ENCODE measurements at regions not wholly inside any gene's neighbourhood (a gene's known extent, or its start where the extent isn't known, plus 50 kb on each side); places are given as distances from the start of the nearest gene placed in this dataset.

DNA sequence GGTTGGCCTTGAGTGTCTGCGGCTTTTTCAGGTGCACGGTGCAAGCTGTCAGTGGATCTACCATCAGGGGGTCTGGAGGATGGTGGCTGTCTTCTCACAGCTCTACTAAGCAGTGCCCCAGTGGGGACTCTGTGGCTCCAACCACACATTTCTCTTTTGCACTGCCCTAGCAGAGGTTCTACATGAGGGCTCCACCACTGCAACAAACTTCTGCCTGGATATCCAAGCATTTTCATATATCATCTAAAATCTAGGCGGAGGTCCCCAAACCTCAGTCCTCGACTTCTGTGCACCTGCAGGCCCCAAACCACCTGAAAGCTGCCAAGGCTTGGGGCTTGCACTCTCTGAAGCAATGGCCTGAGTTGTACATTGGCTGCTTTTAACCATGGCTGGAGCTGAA, 601.5 kb downstream of the MTRR start:
- TF ChIP-seq SIN3A (IDR thresholded peaks at IDR 0.05; ENCODE audit: borderline replicate concordance, low read depth, low read length), result no peak
- ChIA-PET POLR2A (no interaction called here), CTCF (no interaction called here)
- Histone ChIP-seq H3K4me1 (ENCODE audit: control insufficient read depth in 1 of 2, insufficient read depth in 2 of 2, low read depth in 1 of 2, low read length in 1 of 2) (no peaks in the 10 kb centered on the region), H3K4me3 (ENCODE audit: low read depth in 2 of 2, low read length in 1 of 2) (no peak overlapping the region), H2AFZ (ENCODE audit: low read depth) (no peak overlapping the region), H3K27me3 (ENCODE audit: insufficient read depth) (no peaks in the 10 kb centered on the region), H3K9me2 (no peaks in the 10 kb centered on the region), H3K79me2 (ENCODE audit: insufficient read depth) (no peaks in the 10 kb centered on the region), H3K9ac (no peak overlapping the region), H4K20me1 (ENCODE audit: insufficient read depth) (no peaks in the 10 kb centered on the region), H3K9me3 (no peaks in the 10 kb centered on the region), H3K36me3 (replicated peaks in 1 of 2; ENCODE audit: control insufficient read depth in 1 of 2, insufficient read depth in 2 of 2, low read length in 1 of 2) (no peaks in the 10 kb centered on the region), H3F3A (replicated peaks; ENCODE audit: insufficient read depth) (no peaks in the 10 kb centered on the region), H3K4me2 (no peak overlapping the region), H3K27ac (ENCODE audit: low read depth in 2 of 2, low read length in 1 of 2) (no peak overlapping the region)
- 84% methylated on average over 2 of the region's 4 CpGs for WGBS (ENCODE audit: low lambda C conversion rate)
- DNase-seq, result no peak

DNA sequence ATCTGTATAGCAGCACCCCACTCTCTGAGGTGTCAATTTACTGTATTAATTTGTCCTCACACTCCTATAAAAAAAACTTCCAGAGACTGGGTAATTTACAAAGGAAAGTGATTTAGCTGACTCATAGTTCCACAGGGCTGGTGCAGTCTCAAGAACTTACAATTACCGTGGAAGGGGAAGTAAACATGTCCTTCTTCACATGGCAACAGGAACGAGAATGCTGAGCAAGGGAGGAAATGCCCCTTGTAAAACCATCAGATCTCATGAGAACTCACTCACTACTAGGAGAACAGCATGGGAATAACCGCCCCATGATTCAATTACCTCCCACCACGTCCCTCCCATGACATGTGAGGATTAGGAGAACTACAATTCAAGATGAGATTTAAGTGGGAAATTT, 602.6 kb downstream of the MTRR start:
- Histone ChIP-seq H3K9ac (no peak overlapping the region), H3K4me3 (ENCODE audit: low read depth in 2 of 2, low read length in 1 of 2) (no peak overlapping the region), H4K20me1 (ENCODE audit: insufficient read depth) (no peaks in the 10 kb centered on the region), H3K4me1 (ENCODE audit: control insufficient read depth in 1 of 2, insufficient read depth in 2 of 2, low read depth in 1 of 2, low read length in 1 of 2) (no peaks in the 10 kb centered on the region), H2AFZ (ENCODE audit: low read depth) (no peak overlapping the region), H3K79me2 (ENCODE audit: insufficient read depth) (no peaks in the 10 kb centered on the region), H3F3A (replicated peaks; ENCODE audit: insufficient read depth) (no peaks in the 10 kb centered on the region), H3K27me3 (ENCODE audit: insufficient read depth) (no peaks in the 10 kb centered on the region), H3K9me2 (no peaks in the 10 kb centered on the region), H3K4me2 (no peak overlapping the region), H3K36me3 (replicated peaks in 1 of 2; ENCODE audit: control insufficient read depth in 1 of 2, insufficient read depth in 2 of 2, low read length in 1 of 2) (no peaks in the 10 kb centered on the region), H3K9me3 (no peaks in the 10 kb centered on the region), H3K27ac (ENCODE audit: low read depth in 2 of 2, low read length in 1 of 2) (no peak overlapping the region)
- WGBS (ENCODE audit: low lambda C conversion rate), result 0% methylated on average over 4 of the region's 4 CpGs
- no peak for DNase-seq
- ChIA-PET CTCF (no interaction called here), POLR2A (no interaction called here)
- TF ChIP-seq POLR2AphosphoS5 (IDR thresholded peaks at IDR 0.05; ENCODE audit: low read depth, low read length), result no peak

DNA sequence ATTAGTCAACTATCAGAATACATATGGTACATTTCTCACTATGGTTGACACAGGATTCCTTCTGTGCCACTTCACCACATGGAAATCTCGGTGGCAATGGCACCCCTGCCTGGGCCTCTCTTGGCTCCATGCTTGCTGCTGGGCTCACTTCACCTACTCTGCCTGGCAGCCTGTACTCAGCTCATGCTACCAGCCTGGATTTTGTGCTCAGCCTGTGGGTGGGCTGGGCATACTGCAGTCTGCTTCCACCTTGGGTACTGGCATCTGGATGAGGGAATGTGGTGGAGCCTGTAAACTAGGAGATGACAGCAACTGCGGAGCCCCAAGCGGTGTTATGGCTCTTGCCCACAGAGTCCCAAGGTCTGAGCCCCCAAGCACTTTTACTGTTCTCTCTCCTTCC, 604.1 kb downstream of the MTRR start:
- WGBS (ENCODE audit: low lambda C conversion rate), result 0% methylated on average over 1 of the region's 3 CpGs
- Histone ChIP-seq H3K9me2 (no peaks in the 10 kb centered on the region), H2AFZ (ENCODE audit: low read depth) (no peak overlapping the region), H3K4me3 (ENCODE audit: low read depth in 2 of 2, low read length in 1 of 2) (no peak overlapping the region), H3K79me2 (ENCODE audit: insufficient read depth) (no peaks in the 10 kb centered on the region), H3K9me3 (no peaks in the 10 kb centered on the region), H3K4me2 (no peak overlapping the region), H3K27ac (ENCODE audit: low read depth in 2 of 2, low read length in 1 of 2) (no peak overlapping the region), H3K27me3 (ENCODE audit: insufficient read depth) (no peaks in the 10 kb centered on the region), H3K4me1 (ENCODE audit: control insufficient read depth in 1 of 2, insufficient read depth in 2 of 2, low read depth in 1 of 2, low read length in 1 of 2) (no peaks in the 10 kb centered on the region), H3F3A (replicated peaks; ENCODE audit: insufficient read depth) (no peaks in the 10 kb centered on the region), H3K36me3 (replicated peaks in 1 of 2; ENCODE audit: control insufficient read depth in 1 of 2, insufficient read depth in 2 of 2, low read length in 1 of 2) (no peaks in the 10 kb centered on the region), H4K20me1 (ENCODE audit: insufficient read depth) (no peaks in the 10 kb centered on the region), H3K9ac (no peak overlapping the region)
- TF ChIP-seq FOXJ3 (CRISPR knock-in tag; IDR thresholded peaks at IDR 0.05), result no peak
- TF ChIP-seq, protein P1, sequence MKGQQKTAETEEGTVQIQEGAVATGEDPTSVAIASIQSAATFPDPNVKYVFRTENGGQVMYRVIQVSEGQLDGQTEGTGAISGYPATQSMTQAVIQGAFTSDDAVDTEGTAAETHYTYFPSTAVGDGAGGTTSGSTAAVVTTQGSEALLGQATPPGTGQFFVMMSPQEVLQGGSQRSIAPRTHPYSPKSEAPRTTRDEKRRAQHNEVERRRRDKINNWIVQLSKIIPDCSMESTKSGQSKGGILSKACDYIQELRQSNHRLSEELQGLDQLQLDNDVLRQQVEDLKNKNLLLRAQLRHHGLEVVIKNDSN (IDR thresholded peaks at IDR 0.05; ENCODE audit: borderline replicate concordance, low read depth), result no peak
- TF ChIP-seq RAD21 (IDR thresholded peaks at IDR 0.05; ENCODE audit: low read length), result no peak
- no peak for DNase-seq
- ChIA-PET CTCF (no interaction called here), POLR2A (no interaction called here)

All from SK-N-SH (cell line).